GM13976 (cell line): ENCODE measurements at regions not wholly inside any gene's neighbourhood (a gene's known extent, or its start where the extent isn't known, plus 50 kb on each side); places are given as distances from the start of the nearest gene placed in this dataset.

Experiments used
- DNase-seq: peaks from one replicate; pipeline ENCODE4 v3.0.0; 2012; ENCODE audit warnings: low spot score
- in situ Hi-C: fragments of 300-500 bp; cut with MboI; formaldehyde crosslinking; loops from one replicate; pipeline ENCODE4 v1.12.0; 2022; ENCODE audit warnings: low sequenced_read_pairs, mixed read lengths, inconsistent platforms; ENCODE audit not compliant: unreplicated experiment
- TF ChIP-seq, protein P1 (sequence below): IDR thresholded peaks from 2 replicates; pipeline ENCODE4 v1.5.1; 2012; ENCODE audit warnings: borderline replicate concordance, mild to moderate bottlenecking; ENCODE audit not compliant: insufficient read depth; ENCODE audit errors: extremely low read depth, missing control alignments, control extremely low read depth

DNA sequence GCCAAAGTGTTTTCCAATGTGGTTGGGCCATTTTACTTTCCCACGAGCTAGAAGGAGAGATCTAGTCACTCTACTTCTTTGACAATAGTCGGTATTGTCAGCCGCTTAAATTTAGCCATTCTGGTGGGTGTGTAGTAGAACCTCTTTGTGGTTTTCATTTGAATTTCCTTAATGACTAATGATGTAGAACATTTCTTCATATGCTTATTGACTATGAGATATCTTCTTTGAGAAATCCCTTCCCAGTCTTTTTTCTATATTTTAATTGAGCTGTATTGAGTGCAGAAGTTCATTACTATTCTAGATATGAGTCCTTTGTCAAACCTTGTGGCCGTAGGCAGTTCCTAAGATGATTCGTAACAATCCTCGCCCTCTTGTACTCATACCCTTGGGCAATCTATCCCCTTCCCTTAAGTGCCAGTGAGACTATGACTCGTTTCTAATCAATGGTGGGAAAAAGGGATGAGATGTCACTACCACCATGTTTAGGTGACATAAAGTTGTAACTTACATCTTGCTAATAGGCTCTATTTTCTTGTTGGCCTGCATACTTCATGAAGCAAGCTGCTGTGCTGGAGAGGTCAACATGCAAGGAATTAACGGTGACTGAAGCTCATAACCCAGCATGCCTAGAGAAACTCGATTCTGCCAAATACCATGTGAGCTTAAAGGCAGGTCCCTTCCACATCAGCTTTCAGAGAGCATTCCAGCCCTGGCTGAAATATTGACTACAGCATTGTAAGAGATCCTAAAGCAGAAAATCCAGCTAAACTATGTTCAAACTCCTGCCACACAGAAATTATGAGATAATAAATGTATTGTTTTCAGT is 817.9 kb upstream of the SOX9 start:
- DNase-seq: no peak
- TF ChIP-seq, protein P1, sequence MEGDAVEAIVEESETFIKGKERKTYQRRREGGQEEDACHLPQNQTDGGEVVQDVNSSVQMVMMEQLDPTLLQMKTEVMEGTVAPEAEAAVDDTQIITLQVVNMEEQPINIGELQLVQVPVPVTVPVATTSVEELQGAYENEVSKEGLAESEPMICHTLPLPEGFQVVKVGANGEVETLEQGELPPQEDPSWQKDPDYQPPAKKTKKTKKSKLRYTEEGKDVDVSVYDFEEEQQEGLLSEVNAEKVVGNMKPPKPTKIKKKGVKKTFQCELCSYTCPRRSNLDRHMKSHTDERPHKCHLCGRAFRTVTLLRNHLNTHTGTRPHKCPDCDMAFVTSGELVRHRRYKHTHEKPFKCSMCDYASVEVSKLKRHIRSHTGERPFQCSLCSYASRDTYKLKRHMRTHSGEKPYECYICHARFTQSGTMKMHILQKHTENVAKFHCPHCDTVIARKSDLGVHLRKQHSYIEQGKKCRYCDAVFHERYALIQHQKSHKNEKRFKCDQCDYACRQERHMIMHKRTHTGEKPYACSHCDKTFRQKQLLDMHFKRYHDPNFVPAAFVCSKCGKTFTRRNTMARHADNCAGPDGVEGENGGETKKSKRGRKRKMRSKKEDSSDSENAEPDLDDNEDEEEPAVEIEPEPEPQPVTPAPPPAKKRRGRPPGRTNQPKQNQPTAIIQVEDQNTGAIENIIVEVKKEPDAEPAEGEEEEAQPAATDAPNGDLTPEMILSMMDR: no peak
- in situ Hi-C loops: no loop called here

DNA sequence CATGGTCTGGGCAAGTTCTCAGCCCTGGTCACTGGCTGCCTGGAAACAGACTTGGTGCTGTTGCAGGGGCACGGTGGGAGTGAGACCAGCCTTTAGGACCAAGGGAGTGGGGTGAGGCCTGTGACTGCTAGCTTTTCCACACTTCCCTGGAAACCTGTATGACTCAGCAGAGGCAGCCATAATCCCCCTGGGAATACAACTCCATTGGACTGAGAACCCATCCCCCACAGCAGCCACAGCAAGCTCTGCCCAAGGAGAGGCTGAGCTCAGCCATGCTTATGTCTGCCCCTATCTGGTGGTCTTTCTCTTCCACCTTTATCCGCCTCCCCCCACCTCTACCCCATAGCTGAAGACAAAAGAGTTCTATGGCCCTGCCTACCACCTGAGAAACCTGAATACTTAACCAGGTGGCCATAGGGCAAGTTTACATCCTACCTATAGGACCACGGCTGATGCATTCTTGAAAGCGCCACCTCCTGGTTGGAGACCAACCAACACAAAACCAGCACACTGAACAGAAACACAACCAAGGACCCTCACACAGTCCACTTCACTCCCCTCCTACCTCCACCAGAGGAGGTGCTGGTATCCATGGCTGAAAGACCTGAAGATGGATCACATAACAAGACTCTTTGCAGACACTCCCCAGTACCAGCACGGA is 816.2 kb upstream of the SOX9 start:
- DNase-seq: no peak
- TF ChIP-seq, protein P1: no peak
- in situ Hi-C loops: no loop called here

DNA sequence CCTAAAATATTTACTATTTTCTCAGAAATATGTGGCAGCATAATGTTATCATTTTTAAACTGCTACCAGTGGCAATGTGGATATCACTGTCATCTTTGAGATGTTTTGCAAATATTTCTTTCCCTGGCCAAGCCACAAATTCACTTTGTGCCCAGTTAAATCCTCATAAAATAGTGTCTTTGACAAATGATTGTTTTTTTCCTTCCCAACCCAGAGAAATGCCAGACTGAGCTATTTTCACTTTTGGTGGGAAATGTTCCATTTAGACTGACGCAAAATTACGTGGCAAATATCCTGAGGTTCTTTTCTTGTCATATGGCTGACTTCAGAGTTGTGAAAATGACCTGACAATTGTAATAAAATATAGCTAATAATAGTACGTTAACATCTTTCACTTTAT is 807.0 kb upstream of the SOX9 start:
- DNase-seq: no peak
- in situ Hi-C loops: no loop called here
- TF ChIP-seq, protein P1: no peak

DNA sequence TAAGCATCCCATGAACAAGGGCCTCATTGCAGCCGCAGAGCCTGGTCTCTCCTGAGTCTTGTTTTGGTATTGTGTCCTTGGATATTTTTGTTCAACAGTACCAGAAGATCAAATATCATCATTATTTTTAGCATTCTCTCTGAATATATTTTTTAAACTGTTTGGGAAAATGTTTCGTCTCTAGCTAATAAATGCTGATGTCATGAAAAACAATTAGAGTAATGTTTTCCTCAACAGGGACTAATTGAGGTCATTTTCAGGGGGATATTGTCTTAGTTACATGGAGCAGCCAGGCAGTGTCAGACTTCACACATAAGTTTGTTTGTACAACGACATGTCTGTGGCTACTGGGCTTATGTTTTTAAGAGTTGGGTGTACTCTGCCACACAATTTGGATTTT is 805.3 kb upstream of the SOX9 start:
- in situ Hi-C loops: no loop called here
- DNase-seq: no peak
- TF ChIP-seq, protein P1: no peak

DNA sequence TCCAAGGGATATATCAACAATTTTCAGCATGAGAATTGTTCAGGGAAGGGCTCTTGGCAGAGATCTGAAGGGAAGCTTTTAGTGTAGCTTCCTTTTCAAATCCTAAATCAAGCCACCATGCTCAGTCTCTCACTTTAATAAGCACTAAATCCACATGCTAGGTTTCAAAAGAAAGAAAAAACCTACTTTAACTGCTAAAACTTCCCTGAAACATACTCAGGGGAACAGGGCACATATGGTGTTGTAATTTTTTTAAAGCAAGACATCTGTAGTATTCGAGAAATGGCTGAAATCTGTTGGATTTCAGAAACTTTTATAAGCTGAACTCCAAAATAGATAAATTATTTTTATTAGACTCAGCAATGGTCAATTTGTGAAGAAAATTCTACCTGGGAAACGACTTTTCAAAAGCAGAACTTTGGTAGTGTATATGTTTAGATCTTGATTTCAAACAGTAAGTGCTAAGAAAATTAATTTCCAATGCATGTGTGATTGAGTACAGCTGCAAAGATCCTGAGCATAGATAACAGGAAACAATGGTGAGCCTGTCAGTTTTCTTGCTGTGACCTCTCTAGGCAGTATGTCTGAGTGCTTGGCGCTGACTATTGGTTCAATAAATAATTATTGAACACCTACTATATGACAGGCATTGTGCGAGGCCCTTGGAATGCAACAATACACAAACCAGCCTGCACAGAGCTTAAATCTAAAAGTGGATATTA is 804.5 kb upstream of the SOX9 start:
- DNase-seq: no peak
- in situ Hi-C loops: no loop called here
- TF ChIP-seq, protein P1: no peak

DNA sequence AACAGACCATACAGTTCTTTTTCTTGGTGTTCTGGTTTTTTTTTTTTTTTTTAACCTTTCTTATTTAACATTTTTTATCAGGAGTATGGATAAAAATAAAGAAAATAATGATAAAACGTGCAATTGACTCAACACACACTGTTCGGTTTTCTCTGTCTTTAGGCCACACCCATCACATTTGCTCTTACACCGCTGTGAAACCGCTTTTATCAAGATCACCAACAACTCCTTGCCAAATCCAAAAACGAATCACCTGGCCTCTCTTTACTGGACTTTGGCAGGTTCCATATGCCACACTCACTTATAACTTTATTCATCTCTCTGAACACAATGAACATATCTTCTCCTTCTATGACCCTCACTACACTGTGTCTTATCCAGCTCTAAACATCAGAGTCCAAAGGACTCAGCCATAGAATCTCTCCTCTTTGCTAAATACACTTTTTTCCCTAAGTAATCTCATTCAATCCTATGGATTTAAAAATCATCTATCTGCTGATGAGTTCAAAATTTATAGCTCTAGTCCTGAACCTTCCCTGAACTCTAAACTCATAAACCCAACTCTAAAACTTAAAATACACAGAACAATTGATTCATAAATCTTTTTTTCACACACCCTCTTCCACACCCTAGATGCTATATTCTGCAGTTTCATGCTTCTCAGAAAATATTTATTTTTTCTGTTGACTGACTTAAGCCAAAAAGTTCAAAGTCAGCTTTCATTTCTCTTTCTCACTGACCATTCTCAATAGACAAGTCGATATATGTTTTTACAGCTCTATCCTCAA is 800.6 kb upstream of the SOX9 start:
- in situ Hi-C loops: no loop called here
- no peak for DNase-seq
- TF ChIP-seq, protein P1: no peak
